Right lobe of liver (tissue), 6 donors: ENCODE measurements at regions not wholly inside any gene's neighbourhood (a gene's known extent, or its start where the extent isn't known, plus 50 kb on each side); places are given as distances from the start of the nearest gene placed in this dataset.

Source experiments
- ATAC-seq, 4 donors: fragments of 200-7000 bp; cut with Tn5 transposase; one replicate each; pipeline ENCODE4 v1.9.1; 2020; ENCODE audit warnings: mild to moderate bottlenecking in 4 of 4, moderate library complexity in 4 of 4
- DNase-seq, 3 donors: peaks; one replicate each; pipeline ENCODE4 v3.0.0-alpha.2; 2020
- H3K27ac ChIP-seq, 3 donors: fragments of 200-600 bp; one replicate each; pipeline ENCODE4 v1.8.0; 2022
- H3K27me3 ChIP-seq, 2 donors: fragments of 200-600 bp; one replicate each; pipeline ENCODE4 v1.8.0; 2022
- H3K36me3 ChIP-seq, 4 donors: fragments of 200-600 bp; sonication (generic) in 1 of 4; one replicate each; pipeline versions ENCODE4 v1.5.1 to v1.8.0; 2017 to 2022; ENCODE audit warnings: control low read depth in 1 of 4
- H3K4me1 ChIP-seq, 4 donors: fragments of 200-600 bp; sonication (generic) in 1 of 4; one replicate each; pipeline versions ENCODE4 v1.5.1 to v1.8.0; 2017 to 2022; ENCODE audit warnings: control low read depth in 1 of 4
- H3K4me3 ChIP-seq, 3 donors: fragments of 200-600 bp; one replicate each; pipeline ENCODE4 v1.8.0; 2022
- H3K9me3 ChIP-seq, 4 donors: fragments of 200-600 bp; sonication (generic) in 1 of 4; one replicate each; pipeline versions ENCODE4 v1.5.1 to v1.8.0; 2017 to 2022; ENCODE audit warnings: control low read depth in 1 of 4
- CTCF ChIP-seq, 4 donors: fragments of 200-600 bp in 3 of 4; fragments of 450-650 bp in 1 of 4; IDR thresholded peaks; one replicate each; pipeline versions ENCODE4 v1.5.1 to v1.8.0; 2016 to 2022; ENCODE audit warnings: antibody characterized with exemption in 4 of 4, mild to moderate bottlenecking in 2 of 4
- POLR2A ChIP-seq: fragments of 450-650 bp; IDR thresholded peaks from one replicate; pipeline ENCODE4 v1.6.1; 2017; ENCODE audit warnings: antibody characterized with exemption, mild to moderate bottlenecking
- WGBS: methylation state at CpG from one replicate; pipeline ENCODE4 v1.1.6; 2018; ENCODE audit warnings: low coverage, low lambda C conversion rate; ENCODE audit not compliant: insufficient coverage; ENCODE audit errors: missing lambda C conversion rate; 5-methylcytosine and 5-hydroxymethylcytosine counted together
- intact Hi-C, 2 donors: fragments of 100-400 bp; cut with DNase I; formaldehyde crosslinking; loops; one replicate each; pipeline versions ENCODE4 v1.11.2 to v1.14.1; 2022
- donor health status: DM: no; HTN: yes; CAD: no.
- donor health status: DM: no; HTN: no; CAD: no.
- donor health status: DM: no; HTN: no; CAD: no.
- donor health status: DM: no; HTN: yes; CAD: no.
- donor health status: DM: no; HTN: yes; CAD: no.

- no peak for ATAC-seq
- WGBS, result 62% methylated on average over 5 of the region's 5 CpGs
- Histone ChIP-seq H3K27ac (no peak overlapping the region), H3K27me3 (no peaks in the 10 kb centered on the region), H3K4me3 (no peak overlapping the region), H3K36me3 (no peaks in the 10 kb centered on the region), H3K4me1 (no peaks in the 10 kb centered on the region), H3K9me3 (no peaks in the 10 kb centered on the region)
- DNase-seq, result no peak
- TF ChIP-seq POLR2A (no peak), CTCF (IDR thresholded peaks at IDR 0.05) (no peak)
- intact Hi-C loops, result no loop called here
Measured at GRCh38 chr13:63190742-63191141, 1775.1 kb upstream of the PCDH20 start.

- Histone ChIP-seq H3K36me3 (no peaks in the 10 kb centered on the region), H3K27ac (no peak overlapping the region), H3K9me3 (no peaks in the 10 kb centered on the region), H3K4me3 (no peak overlapping the region), H3K4me1 (no peaks in the 10 kb centered on the region), H3K27me3 (no peaks in the 10 kb centered on the region)
- intact Hi-C loops, result no loop called here
- 54% methylated on average over 2 of the region's 2 CpGs for WGBS
- no peak for ATAC-seq
- no peak for DNase-seq
- TF ChIP-seq POLR2A (no peak), CTCF (IDR thresholded peaks at IDR 0.05) (no peak)
Measured at GRCh38 chr13:63190219-63190618, 1774.6 kb upstream of the PCDH20 start.

GRCh38 chr13:63189712-63190111 lies 1774.1 kb upstream of the PCDH20 start:
- intact Hi-C loops, result no loop called here
- Histone ChIP-seq H3K27ac (no peak overlapping the region), H3K4me3 (no peak overlapping the region), H3K4me1 (no peaks in the 10 kb centered on the region), H3K9me3 (no peaks in the 10 kb centered on the region), H3K27me3 (no peaks in the 10 kb centered on the region), H3K36me3 (no peaks in the 10 kb centered on the region)
- no peak for DNase-seq
- 80% methylated on average over 9 of the region's 9 CpGs for WGBS
- TF ChIP-seq POLR2A (no peak), CTCF (IDR thresholded peaks at IDR 0.05) (no peak)
- no peak for ATAC-seq

DNA sequence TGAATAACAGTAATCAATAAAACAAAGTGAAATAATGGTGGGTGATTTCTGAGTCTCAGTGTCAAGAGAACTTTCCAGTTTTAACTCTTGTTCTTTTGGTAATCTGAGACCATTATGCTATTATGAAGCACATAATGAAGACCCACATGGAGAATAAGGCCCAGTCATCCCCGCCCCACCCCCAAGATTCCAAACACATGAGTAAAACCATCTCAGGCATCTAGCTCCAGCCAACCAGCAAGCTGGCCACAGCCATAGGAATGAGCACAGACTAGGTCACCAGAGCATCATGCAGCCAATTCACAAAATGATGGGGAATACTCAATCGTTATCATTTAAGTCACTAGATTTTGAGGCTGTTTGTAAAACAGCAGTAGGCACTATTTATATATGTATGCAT lies 1769.0 kb upstream of the PCDH20 start:
- Histone ChIP-seq H3K27me3 (no peaks in the 10 kb centered on the region), H3K4me1 (no peaks in the 10 kb centered on the region), H3K9me3 (no peaks in the 10 kb centered on the region), H3K27ac (no peak overlapping the region), H3K4me3 (no peak overlapping the region), H3K36me3 (no peaks in the 10 kb centered on the region)
- WGBS, result 39% methylated on average over 2 of the region's 2 CpGs
- intact Hi-C loops, result no loop called here
- no peak for TF ChIP-seq CTCF (IDR thresholded peaks at IDR 0.05)
- no peak for TF ChIP-seq POLR2A
- DNase-seq, result no peak
- ATAC-seq, result no peak

- DNase-seq (no peak), ATAC-seq (no peak)
- Histone ChIP-seq H3K4me3 (no peak overlapping the region), H3K9me3 (no peaks in the 10 kb centered on the region), H3K36me3 (no peaks in the 10 kb centered on the region), H3K27me3 (no peaks in the 10 kb centered on the region), H3K27ac (no peak overlapping the region), H3K4me1 (no peaks in the 10 kb centered on the region)
- TF ChIP-seq POLR2A (no peak), CTCF (IDR thresholded peaks at IDR 0.05) (no peak)
- intact Hi-C loops, result no loop called here
Measured at GRCh38 chr13:63175536-63175935, 1759.9 kb upstream of the PCDH20 start.
